Liver (tissue), 8 donors: ENCODE measurements at regions not wholly inside any gene's neighbourhood (a gene's known extent, or its start where the extent isn't known, plus 50 kb on each side); places are given as distances from the start of the nearest gene placed in this dataset.

Source experiments
- DNase-seq: peaks from one replicate; pipeline ENCODE4 v3.0.0-alpha.2; 2017; ENCODE audit warnings: low spot score
- H3K27ac ChIP-seq, 2 donors: one replicate each; pipeline ENCODE4 v1.7.0; 2013; ENCODE audit warnings: inconsistent platforms in 2 of 2, low read length in 2 of 2, control low read depth in 1 of 2, low read depth in 1 of 2, mild to moderate bottlenecking in 1 of 2
- H3K27me3 ChIP-seq, 4 donors: one replicate each; pipeline versions ENCODE4 v1.6.1 to v1.7.0; 2013; ENCODE audit warnings: low read length in 3 of 4, inconsistent platforms in 1 of 4, mild to moderate bottlenecking in 1 of 4, moderate library complexity in 1 of 4; ENCODE audit not compliant: control insufficient read depth in 4 of 4, insufficient read depth in 4 of 4
- H3K36me3 ChIP-seq, 4 donors: one replicate each; pipeline versions ENCODE4 v1.6.1 to v1.7.0; 2013; ENCODE audit warnings: low read length in 3 of 4, mild to moderate bottlenecking in 3 of 4, low read depth in 1 of 4, moderate library complexity in 1 of 4; ENCODE audit not compliant: control insufficient read depth in 4 of 4, insufficient read depth in 3 of 4
- H3K4me1 ChIP-seq, 4 donors: one replicate each; pipeline versions ENCODE4 v1.6.1 to v1.7.0; 2013; ENCODE audit warnings: low read length in 3 of 4, mild to moderate bottlenecking in 3 of 4, moderate library complexity in 1 of 4; ENCODE audit not compliant: control insufficient read depth in 4 of 4, insufficient read depth in 4 of 4
- H3K4me3 ChIP-seq, 3 donors: one replicate each; pipeline versions ENCODE4 v1.6.1 to v1.7.0; 2013; ENCODE audit warnings: low read length in 3 of 3, control low read depth in 1 of 3, low read depth in 1 of 3, mild to moderate bottlenecking in 1 of 3
- H3K9ac ChIP-seq, 2 donors: one replicate each; pipeline ENCODE4 v1.7.0; 2013; ENCODE audit warnings: low read length in 2 of 2, mild to moderate bottlenecking in 2 of 2, moderate library complexity in 2 of 2, control low read depth in 1 of 2, low read depth in 1 of 2
- H3K9me3 ChIP-seq, 4 donors: one replicate each; pipeline versions ENCODE4 v1.6.1 to v1.7.0; 2013; ENCODE audit warnings: low read length in 3 of 4; ENCODE audit not compliant: control insufficient read depth in 4 of 4
- ATF3 ChIP-seq: IDR thresholded peaks from 2 replicates; pipeline ENCODE4 v1.6.1; 2016; ENCODE audit warnings: antibody characterized with exemption
- CTCF ChIP-seq: fragments of 150-350 bp; IDR thresholded peaks from 2 replicates; pipeline ENCODE4 v1.5.1; 2017; ENCODE audit warnings: improper control_type of control experiment, low read depth, low read length; ENCODE audit not compliant: missing input control
- EGR1 ChIP-seq, 2 donors: IDR thresholded peaks; 2 replicates each; pipeline ENCODE4 v1.6.1; 2016 to 2018; ENCODE audit warnings: antibody characterized with exemption in 2 of 2, low read depth in 2 of 2
- FOXA1 ChIP-seq: IDR thresholded peaks from 2 replicates; pipeline ENCODE4 v1.6.1; 2016; ENCODE audit warnings: antibody characterized with exemption
- FOXA2 ChIP-seq: IDR thresholded peaks from 2 replicates; pipeline ENCODE4 v1.6.1; 2016; ENCODE audit warnings: antibody characterized with exemption
- GABPA ChIP-seq, 2 donors: IDR thresholded peaks in 1 of 2; conservative IDR thresholded peaks in 1 of 2; 2 replicates each; pipeline ENCODE4 v1.6.1; 2016; ENCODE audit warnings: antibody characterized with exemption in 2 of 2, mild to moderate bottlenecking in 1 of 2, moderate library complexity in 1 of 2
- HNF4A ChIP-seq, 2 donors: conservative IDR thresholded peaks; 2 replicates each; pipeline ENCODE4 v1.6.1; 2016; ENCODE audit warnings: antibody characterized with exemption in 2 of 2, mild to moderate bottlenecking in 2 of 2
- HNF4G ChIP-seq: IDR thresholded peaks from 2 replicates; pipeline ENCODE4 v1.6.1; 2016; ENCODE audit warnings: antibody characterized with exemption
- JUND ChIP-seq, 2 donors: IDR thresholded peaks; 2 replicates each; pipeline ENCODE4 v1.6.1; 2016; ENCODE audit warnings: antibody characterized with exemption in 2 of 2
- MAX ChIP-seq: IDR thresholded peaks from 2 replicates; pipeline ENCODE4 v1.6.1; 2016; ENCODE audit warnings: antibody characterized with exemption
- NR2F2 ChIP-seq: IDR thresholded peaks from 2 replicates; pipeline ENCODE4 v1.6.1; 2016; ENCODE audit warnings: antibody characterized with exemption
- RAD21 ChIP-seq, 2 donors: IDR thresholded peaks; 2 replicates each; pipeline ENCODE4 v1.6.1; 2016; ENCODE audit warnings: antibody characterized with exemption in 2 of 2, mild to moderate bottlenecking in 2 of 2
- REST ChIP-seq: IDR thresholded peaks from 2 replicates; pipeline ENCODE4 v1.6.1; 2016; ENCODE audit warnings: antibody characterized with exemption, mild to moderate bottlenecking
- RXRA ChIP-seq, 2 donors: IDR thresholded peaks; 2 replicates each; pipeline ENCODE4 v1.6.1; 2017 to 2018; ENCODE audit warnings: antibody characterized with exemption in 2 of 2, mild to moderate bottlenecking in 1 of 2
- SP1 ChIP-seq: IDR thresholded peaks from 2 replicates; pipeline ENCODE4 v1.6.1; 2018; ENCODE audit warnings: antibody characterized with exemption, mild to moderate bottlenecking
- TAF1 ChIP-seq: conservative IDR thresholded peaks from 2 replicates; pipeline ENCODE4 v1.6.1; 2016; ENCODE audit warnings: antibody characterized with exemption, mild to moderate bottlenecking
- YY1 ChIP-seq: IDR thresholded peaks from 2 replicates; pipeline ENCODE4 v1.6.1; 2016; ENCODE audit warnings: antibody characterized with exemption, mild to moderate bottlenecking
- ZBTB33 ChIP-seq: IDR thresholded peaks from 2 replicates; pipeline ENCODE4 v1.6.1; 2016; ENCODE audit warnings: antibody characterized with exemption
- WGBS: extraction: QIAGEN DNeasy Blood & Tissue Kit; methylation state at CpG from one replicate; pipeline ENCODE4 v1.1.7; 2013; 5-methylcytosine and 5-hydroxymethylcytosine counted together
- donor health status: healthy.
- donor health status: healthy.
- donor health status: healthy.
- donor health status: healthy.
- donor health status: healthy.

GRCh38 chr3:180827171-180827570 is 85.3 kb upstream of the FXR1 start:
- Histone ChIP-seq H3K36me3 (no peaks in the 10 kb centered on the region), H3K9ac (no peak overlapping the region), H3K4me1 (no peaks in the 10 kb centered on the region), H3K9me3 (no peaks in the 10 kb centered on the region), H3K4me3 (no peak overlapping the region), H3K27me3 (peaks cover 0 to 4% (median 0%) of the 10 kb centered on the region in 4 donors), H3K27ac (no peak overlapping the region)
- WGBS, result 73% methylated on average over 3 of the region's 3 CpGs
- TF ChIP-seq NR2F2 (no peak), GABPA (IDR thresholded peaks at IDR 0.05 in 1 of 2, conservative IDR thresholded peaks at IDR 0.05 in 1 of 2) (no peak), RAD21 (IDR thresholded peaks at IDR 0.05) (no peak), SP1 (no peak), CTCF (no peak), MAX (no peak), EGR1 (IDR thresholded peaks at IDR 0.05; ENCODE audit: low read depth in 2 of 2) (no peak), TAF1 (no peak), HNF4A (conservative IDR thresholded peaks at IDR 0.05) (no peak), ATF3 (no peak), FOXA2 (no peak), YY1 (no peak), REST (no peak), JUND (IDR thresholded peaks at IDR 0.05) (no peak), HNF4G (no peak), ZBTB33 (no peak), RXRA (IDR thresholded peaks at IDR 0.05) (no peak), FOXA1 (no peak)
- DNase-seq, result no peak
